A673 (cell line): ENCODE measurements at regions not wholly inside any gene's neighbourhood (a gene's known extent, or its start where the extent isn't known, plus 50 kb on each side); places are given as distances from the start of the nearest gene placed in this dataset.
A peak's percentile ranks its signal among the peaks of the same experiment; 100 is the strongest.

Source experiments
- BruUV-seq: library from RNA; stranded (reverse); fragments of 400-500 nt; replicated peaks from 2 replicates; lab custom pipeline; 2021; lab: Mats Ljungman, UMichigan
- CTCF ChIA-PET: fragments of 300-600 bp; sonication (Branson Sonifier 250); formaldehyde crosslinking; loops from one replicate; lab custom pipeline; 2022; ENCODE audit warnings: antibody characterized with exemption; lab: Charles Lee
- POLR2A ChIA-PET: fragments of 300-600 bp; sonication (Branson Sonifier 250); formaldehyde crosslinking; loops from one replicate; lab custom pipeline; 2022; ENCODE audit warnings: antibody characterized with exemption; ENCODE audit not compliant: low non-redundant PET; lab: Charles Lee
- DNase-seq: peaks from one replicate; pipeline ENCODE4 v3.0.0-alpha.2; 2015; ENCODE audit warnings: low spot score
- H3K27ac ChIP-seq: fragments of 200-600 bp; sonication (generic); 2 replicates; pipeline ENCODE4 v1.5.1; 2016; ENCODE audit warnings: mixed run types, low read depth, mild to moderate bottlenecking, mixed read lengths, antibody characterized with exemption, low read length; ENCODE audit not compliant: poor library complexity, severe bottlenecking
- H3K27me3 ChIP-seq: fragments of 200-600 bp; sonication (generic); replicated peaks from 2 replicates; pipeline ENCODE4 v1.6.1; 2017; ENCODE audit warnings: mixed run types, low read depth, mild to moderate bottlenecking, mixed read lengths, antibody characterized with exemption, low read length; ENCODE audit not compliant: insufficient read depth, poor library complexity
- H3K36me3 ChIP-seq: fragments of 200-600 bp; sonication (generic); 2 replicates; pipeline ENCODE4 v1.6.1; 2016; ENCODE audit warnings: mixed run types, mild to moderate bottlenecking, mixed read lengths, antibody characterized with exemption, low read length; ENCODE audit not compliant: insufficient read depth, poor library complexity, severe bottlenecking
- H3K4me1 ChIP-seq: fragments of 200-600 bp; sonication (generic); 2 replicates; pipeline ENCODE4 v1.6.1; 2017; ENCODE audit warnings: mixed run types, mild to moderate bottlenecking, mixed read lengths, antibody characterized with exemption, low read length; ENCODE audit not compliant: insufficient read depth, poor library complexity, severe bottlenecking
- H3K4me3 ChIP-seq: fragments of 200-600 bp; sonication (generic); 2 replicates; pipeline ENCODE4 v1.5.1; 2016; ENCODE audit warnings: low read depth, mixed run types, mild to moderate bottlenecking, mixed read lengths, low read length; ENCODE audit not compliant: poor library complexity, severe bottlenecking
- H3K9me3 ChIP-seq: fragments of 200-600 bp; sonication (generic); 2 replicates; pipeline ENCODE4 v1.6.1; 2016; ENCODE audit warnings: mixed run types, low read depth, mild to moderate bottlenecking, mixed read lengths, antibody characterized with exemption, low read length; ENCODE audit not compliant: poor library complexity, severe bottlenecking
- CTCF ChIP-seq: fragments of 300-800, 200-600 bp; sonication (generic); conservative IDR thresholded peaks from 2 replicates; pipeline ENCODE4 v1.5.1; 2017; ENCODE audit warnings: low read depth, mild to moderate bottlenecking, antibody characterized with exemption, low read length, moderate library complexity, mixed read lengths
- EZH2 ChIP-seq: fragments of 200-600 bp; sonication (generic); IDR thresholded peaks from 2 replicates; pipeline ENCODE4 v1.6.1; 2017; ENCODE audit warnings: borderline replicate concordance, low read depth, mild to moderate bottlenecking, mixed read lengths, antibody characterized with exemption, low read length; ENCODE audit not compliant: poor library complexity, severe bottlenecking
- intact Hi-C: fragments of 100-400 bp; cut with micrococcal nuclease; formaldehyde crosslinking; loops from one replicate; pipeline ENCODE4 v1.10.0; 2022; ENCODE audit not compliant: unreplicated experiment

GRCh38 chr13:86283031-86283430 is 483.8 kb upstream of the SLITRK6 start:
- BruUV-seq, result no TSS peak
- TF ChIP-seq CTCF, result no peak
- no peak for TF ChIP-seq EZH2
- POLR2A ChIA-PET, result no interaction called here
- intact Hi-C loops, result no loop called here
- Histone ChIP-seq H3K27ac (no peak overlapping the region), H3K27me3 (no peaks in the 10 kb centered on the region), H3K9me3 (no peaks in the 10 kb centered on the region), H3K36me3 (no peaks in the 10 kb centered on the region), H3K4me3 (no peak overlapping the region), H3K4me1 (no peaks in the 10 kb centered on the region)
- CTCF ChIA-PET, result interaction anchor here (0.6 kb wide), 1 partner anchor 1827 kb away, joined by 10 read pairs; no protein-coding TSS in a partner anchor
- DNase-seq, result no peak

GRCh38 chr13:86298725-86299124 is 499.5 kb upstream of the SLITRK6 start:
- BruUV-seq, result no TSS peak
- Histone ChIP-seq H3K36me3 (no peaks in the 10 kb centered on the region), H3K27me3 (no peaks in the 10 kb centered on the region), H3K4me1 (no peaks in the 10 kb centered on the region), H3K4me3 (no peak overlapping the region), H3K9me3 (no peaks in the 10 kb centered on the region), H3K27ac (no peak overlapping the region)
- POLR2A ChIA-PET, result no interaction called here
- intact Hi-C loops, result no loop called here
- CTCF ChIA-PET, result no interaction called here
- no peak for TF ChIP-seq EZH2
- no peak for TF ChIP-seq CTCF
- DNase-seq, result peak; percentile 2

- no peaks in the 10 kb centered on the region for H3K9me3 ChIP-seq
- BruUV-seq, result no TSS peak
- TF ChIP-seq EZH2, result no peak
- no peak for TF ChIP-seq CTCF
- DNase-seq, result no peak
- no peak overlapping the region for H3K27ac ChIP-seq
- no peak overlapping the region for H3K4me3 ChIP-seq
- H3K4me1 ChIP-seq, result no peaks in the 10 kb centered on the region
- ChIA-PET POLR2A (no interaction called here), CTCF (no interaction called here)
- H3K27me3 ChIP-seq, result no peaks in the 10 kb centered on the region
- H3K36me3 ChIP-seq, result no peaks in the 10 kb centered on the region
- intact Hi-C loops, result no loop called here
These were observed 499.9 kb upstream of the SLITRK6 start for GRCh38 chr13:86299128-86299527.
